Lower lobe of right lung (tissue), 2 donors: ENCODE measurements at regions not wholly inside any gene's neighbourhood (a gene's known extent, or its start where the extent isn't known, plus 50 kb on each side); places are given as distances from the start of the nearest gene placed in this dataset.
A peak's percentile ranks its signal among the peaks of the same experiment; 100 is the strongest.

ENCODE experiments used
- ATAC-seq, 2 donors: fragments of 200-7000 bp; cut with Tn5 transposase; one replicate each; pipeline ENCODE4 v1.9.1; 2020 to 2022; ENCODE audit warnings: mild to moderate bottlenecking in 2 of 2, moderate library complexity in 2 of 2
- DNase-seq: peaks from one replicate; pipeline ENCODE4 v3.0.0-alpha.2; 2020
- H3K27ac ChIP-seq: fragments of 200-600 bp; one replicate; pipeline ENCODE4 v1.8.0; 2022
- H3K27me3 ChIP-seq: fragments of 200-600 bp; one replicate; pipeline ENCODE4 v1.8.0; 2022; ENCODE audit warnings: low read depth
- H3K36me3 ChIP-seq: fragments of 200-600 bp; one replicate; pipeline ENCODE4 v1.8.0; 2022; ENCODE audit warnings: mild to moderate bottlenecking
- H3K4me1 ChIP-seq: fragments of 200-600 bp; one replicate; pipeline ENCODE4 v1.8.0; 2022
- H3K4me3 ChIP-seq: fragments of 200-600 bp; one replicate; pipeline ENCODE4 v1.8.0; 2022; ENCODE audit warnings: mild to moderate bottlenecking
- H3K9me3 ChIP-seq: fragments of 200-600 bp; one replicate; pipeline ENCODE4 v1.8.0; 2022
- CTCF ChIP-seq: fragments of 200-600 bp; IDR thresholded peaks from one replicate; pipeline ENCODE4 v1.8.0; 2022; ENCODE audit warnings: antibody characterized with exemption, mild to moderate bottlenecking
- intact Hi-C: fragments of 100-400 bp; cut with DNase I; formaldehyde crosslinking; loops from one replicate; pipeline ENCODE4 v1.11.0; 2022
- donor health status: DM: no; HTN: yes; CAD: no; lungs with severe emphysema.

- no peak for TF ChIP-seq CTCF
- Histone ChIP-seq H3K4me1 (no peaks in the 10 kb centered on the region), H3K36me3 (no peaks in the 10 kb centered on the region), H3K4me3 (no peak overlapping the region), H3K9me3 (no peaks in the 10 kb centered on the region), H3K27ac (no peak overlapping the region), H3K27me3 (no peaks in the 10 kb centered on the region)
- intact Hi-C loops: no loop called here
- no peak for ATAC-seq
- DNase-seq: no peak
Measured at GRCh38 chr13:47133011-47133445, 236.2 kb upstream of the HTR2A start.

- H3K4me1 ChIP-seq: no peaks in the 10 kb centered on the region
- TF ChIP-seq CTCF: no peak
- no peak for DNase-seq
- no peaks in the 10 kb centered on the region for H3K36me3 ChIP-seq
- H3K9me3 ChIP-seq: no peaks in the 10 kb centered on the region
- no peak overlapping the region for H3K27ac ChIP-seq
- H3K4me3 ChIP-seq: no peak overlapping the region
- intact Hi-C loops: no loop called here
- no peaks in the 10 kb centered on the region for H3K27me3 ChIP-seq
- ATAC-seq: no peak
Measured at GRCh38 chr13:47129461-47129860, 232.6 kb upstream of the HTR2A start.

- no peaks in the 10 kb centered on the region for H3K27me3 ChIP-seq
- peak in 1 of 2 donors; percentile 27 for ATAC-seq
- no peaks in the 10 kb centered on the region for H3K36me3 ChIP-seq
- TF ChIP-seq CTCF: no peak
- H3K4me1 ChIP-seq: no peaks in the 10 kb centered on the region
- intact Hi-C loops: no loop called here
- no peak for DNase-seq
- no peaks in the 10 kb centered on the region for H3K9me3 ChIP-seq
- H3K27ac ChIP-seq: no peak overlapping the region
- no peak overlapping the region for H3K4me3 ChIP-seq
Measured at GRCh38 chr13:47126432-47126831, 229.6 kb upstream of the HTR2A start.

GRCh38 chr13:47121092-47121763, 224.4 kb upstream of the HTR2A start:
- no peak for TF ChIP-seq CTCF
- H3K9me3 ChIP-seq: no peaks in the 10 kb centered on the region
- DNase-seq (no peak), ATAC-seq (no peak)
- no peaks in the 10 kb centered on the region for H3K27me3 ChIP-seq
- no peak overlapping the region for H3K4me3 ChIP-seq
- H3K36me3 ChIP-seq: no peaks in the 10 kb centered on the region
- H3K27ac ChIP-seq: no peak overlapping the region
- intact Hi-C loops: no loop called here
- H3K4me1 ChIP-seq: no peaks in the 10 kb centered on the region

GRCh38 chr13:47120282-47120681, 223.4 kb upstream of the HTR2A start:
- TF ChIP-seq CTCF: no peak
- Histone ChIP-seq H3K27me3 (no peaks in the 10 kb centered on the region), H3K9me3 (no peaks in the 10 kb centered on the region), H3K27ac (no peak overlapping the region), H3K4me1 (no peaks in the 10 kb centered on the region), H3K4me3 (no peak overlapping the region), H3K36me3 (no peaks in the 10 kb centered on the region)
- no peak for DNase-seq
- intact Hi-C loops: no loop called here
- ATAC-seq: no peak
